ENCODE measurements at regions not wholly inside any gene's neighbourhood (a gene's known extent, or its start where the extent isn't known, plus 50 kb on each side); places are given as distances from the start of the nearest gene placed in this dataset.
A peak's percentile ranks its signal among the peaks of the same experiment; 100 is the strongest.

GRCh38 chr3:18295171-18295920, 129.8 kb downstream of the SATB1 start:
- no peak overlapping the region for H2AFZ ChIP-seq (ENCODE audit: low read depth)
- H3K27ac ChIP-seq (ENCODE audit: low read depth in 2 of 2, low read length in 1 of 2): peak overlapping the region in 1 of 2 experiments; percentile 47; a peak in 2 of 4 replicates
- no peak overlapping the region for H3K4me2 ChIP-seq
- no peaks in the 10 kb centered on the region for H4K20me1 ChIP-seq (ENCODE audit: insufficient read depth)
- ChIA-PET CTCF (no interaction called here), POLR2A (no interaction called here)
- H3F3A ChIP-seq (replicated peaks; ENCODE audit: insufficient read depth): no peaks in the 10 kb centered on the region
- H3K9ac ChIP-seq: no peak overlapping the region
- no peaks in the 10 kb centered on the region for H3K79me2 ChIP-seq (ENCODE audit: insufficient read depth)
- TF ChIP-seq FOXJ3 (CRISPR knock-in tag; IDR thresholded peaks at IDR 0.05): no peak
- TF ChIP-seq SIN3A (IDR thresholded peaks at IDR 0.05; ENCODE audit: borderline replicate concordance, low read depth, low read length): no peak
- no peak for TF ChIP-seq TAF1 (IDR thresholded peaks at IDR 0.05; ENCODE audit: borderline replicate concordance, low read depth, low read length)
- peak; percentile 55 for TF ChIP-seq SMC3 (IDR thresholded peaks at IDR 0.05; ENCODE audit: low read depth, low read length)
- peak; percentile 20; the same call in 1 of the 2 replicates for TF ChIP-seq FOSL2 (IDR thresholded peaks at IDR 0.05; ENCODE audit: borderline replicate concordance, low read depth)
- TF ChIP-seq REST (IDR thresholded peaks at IDR 0.05; ENCODE audit: low read depth, low read length): no peak
- TF ChIP-seq POLR2AphosphoS5 (IDR thresholded peaks at IDR 0.05; ENCODE audit: low read depth, low read length): no peak
- peak; percentile 35; the same call in 1 of the 2 replicates for TF ChIP-seq NFIC (IDR thresholded peaks at IDR 0.05; ENCODE audit: borderline replicate concordance)
- no peak for TF ChIP-seq NRF1 (IDR thresholded peaks at IDR 0.05; ENCODE audit: low read depth, low read length)
- TF ChIP-seq CTCF (IDR thresholded peaks at IDR 0.05): peak; percentile 59
- no peak; the same call in 1 of the 2 replicates for TF ChIP-seq PBX3 (IDR thresholded peaks at IDR 0.05)
- 0 out of 2 replicates have a peak, but pooled peaks have one; percentile 9 for TF ChIP-seq TEAD4 (IDR thresholded peaks at IDR 0.05; ENCODE audit: borderline replicate concordance, insufficient read depth)
- TF ChIP-seq MEF2A (IDR thresholded peaks at IDR 0.05; ENCODE audit: borderline replicate concordance, low read depth): no peak
- TF ChIP-seq RFX5 (IDR thresholded peaks at IDR 0.05; ENCODE audit: low read length): no peak
- no peak for TF ChIP-seq GABPA (IDR thresholded peaks at IDR 0.05; ENCODE audit: low read depth)
- no peak for TF ChIP-seq ELF1 (IDR thresholded peaks at IDR 0.05)
- no peak for TF ChIP-seq RCOR1 (IDR thresholded peaks at IDR 0.05; ENCODE audit: low read length)
- TF ChIP-seq USF2 (IDR thresholded peaks at IDR 0.05; ENCODE audit: borderline replicate concordance, low read depth, low read length): no peak
- TF ChIP-seq RAD21 (IDR thresholded peaks at IDR 0.05; ENCODE audit: low read length): peak; percentile 63
- TF ChIP-seq EZH2phosphoT487 (IDR thresholded peaks at IDR 0.05; ENCODE audit: borderline replicate concordance, low read depth): no peak
- DNase-seq: peak; percentile 12
- H3K4me3 ChIP-seq (ENCODE audit: low read depth in 2 of 2, low read length in 1 of 2): no peak overlapping the region
- H3K9me2 ChIP-seq: no peaks in the 10 kb centered on the region
- H3K9me3 ChIP-seq: no peaks in the 10 kb centered on the region
- no peaks in the 10 kb centered on the region for H3K27me3 ChIP-seq (ENCODE audit: insufficient read depth)
- H3K36me3 ChIP-seq (replicated peaks in 1 of 2; ENCODE audit: control insufficient read depth in 1 of 2, insufficient read depth in 2 of 2, low read length in 1 of 2): no peaks in the 10 kb centered on the region
- no peaks in the 10 kb centered on the region for H3K4me1 ChIP-seq (ENCODE audit: control insufficient read depth in 1 of 2, insufficient read depth in 2 of 2, low read depth in 1 of 2, low read length in 1 of 2)
- WGBS (ENCODE audit: low lambda C conversion rate): 63% methylated on average over 1 of the region's 2 CpGs

All from SK-N-SH (cell line).